ENCODE measurements at regions not wholly inside any gene's neighbourhood (a gene's known extent, or its start where the extent isn't known, plus 50 kb on each side); places are given as distances from the start of the nearest gene placed in this dataset.

DNA sequence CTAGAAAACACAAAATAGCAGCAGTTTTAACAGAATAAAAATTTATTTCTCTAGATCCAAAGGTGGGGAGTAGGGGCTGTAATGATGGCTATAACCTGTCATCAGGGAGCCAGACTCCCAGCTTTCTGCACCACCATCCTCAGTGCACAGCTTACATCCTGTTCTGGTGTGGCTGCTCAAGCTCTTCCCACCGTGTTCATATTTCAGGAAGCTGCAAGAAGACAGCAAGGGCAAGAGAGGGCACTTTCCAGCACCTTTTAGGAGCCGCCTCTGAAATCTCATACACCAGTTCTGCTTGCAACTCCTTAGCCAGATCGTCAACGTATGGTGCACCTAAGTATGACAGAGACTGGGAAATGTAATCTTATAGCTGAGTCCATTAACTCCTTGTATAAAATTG, 253.7 kb downstream of the CENPC start:
- 48 to 65% (median 56%) methylated on average over 4 of the region's 4 CpGs for WGBS, 5 donors
- no peaks in the 10 kb centered on the region for H3K36me3 ChIP-seq

GRCh38 chr4:67288964-67289363, 256.3 kb downstream of the CENPC start:
- H3K4me3 ChIP-seq: no peak overlapping the region
- no peak overlapping the region for H3K27ac ChIP-seq
- intact Hi-C loops (cut with DNase I; ENCODE audit: low total_unique reads): no loop called here
- H3K27me3 ChIP-seq: no peaks in the 10 kb centered on the region
- DNase-seq: peak in 1 of 2 donors; percentile 21
- no peaks in the 10 kb centered on the region for H3K36me3 ChIP-seq
- TF ChIP-seq POLR2A (IDR thresholded peaks at IDR 0.05) (no peak), EP300 (IDR thresholded peaks at IDR 0.05) (no peak), POLR2AphosphoS5 (IDR thresholded peaks at IDR 0.05) (no peak)
- TF ChIP-seq, protein P1, sequence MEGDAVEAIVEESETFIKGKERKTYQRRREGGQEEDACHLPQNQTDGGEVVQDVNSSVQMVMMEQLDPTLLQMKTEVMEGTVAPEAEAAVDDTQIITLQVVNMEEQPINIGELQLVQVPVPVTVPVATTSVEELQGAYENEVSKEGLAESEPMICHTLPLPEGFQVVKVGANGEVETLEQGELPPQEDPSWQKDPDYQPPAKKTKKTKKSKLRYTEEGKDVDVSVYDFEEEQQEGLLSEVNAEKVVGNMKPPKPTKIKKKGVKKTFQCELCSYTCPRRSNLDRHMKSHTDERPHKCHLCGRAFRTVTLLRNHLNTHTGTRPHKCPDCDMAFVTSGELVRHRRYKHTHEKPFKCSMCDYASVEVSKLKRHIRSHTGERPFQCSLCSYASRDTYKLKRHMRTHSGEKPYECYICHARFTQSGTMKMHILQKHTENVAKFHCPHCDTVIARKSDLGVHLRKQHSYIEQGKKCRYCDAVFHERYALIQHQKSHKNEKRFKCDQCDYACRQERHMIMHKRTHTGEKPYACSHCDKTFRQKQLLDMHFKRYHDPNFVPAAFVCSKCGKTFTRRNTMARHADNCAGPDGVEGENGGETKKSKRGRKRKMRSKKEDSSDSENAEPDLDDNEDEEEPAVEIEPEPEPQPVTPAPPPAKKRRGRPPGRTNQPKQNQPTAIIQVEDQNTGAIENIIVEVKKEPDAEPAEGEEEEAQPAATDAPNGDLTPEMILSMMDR (IDR thresholded peaks at IDR 0.05): no peak
- H3K9me3 ChIP-seq: peaks cover 0 to 22% (median 12%) of the 10 kb centered on the region in 4 donors
- H3K4me1 ChIP-seq: no peaks in the 10 kb centered on the region
- WGBS, 5 donors: 57 to 76% (median 68%) methylated on average over 4 of the region's 4 CpGs

More for the DNA sequence above, 253.7 kb downstream of the CENPC start:
- Histone ChIP-seq H3K4me3 (no peak overlapping the region), H3K9me3 (peaks cover 0 to 9% (median 6%) of the 10 kb centered on the region in 4 donors), H3K27ac (no peak overlapping the region), H3K4me1 (no peaks in the 10 kb centered on the region), H3K27me3 (no peaks in the 10 kb centered on the region)
- no peak for DNase-seq
- TF ChIP-seq, protein P1 (IDR thresholded peaks at IDR 0.05): no peak
- no peak for TF ChIP-seq POLR2AphosphoS5 (IDR thresholded peaks at IDR 0.05)
- intact Hi-C loops (cut with DNase I; ENCODE audit: low total_unique reads): no loop called here

- H3K4me3 ChIP-seq: no peak overlapping the region
- no peak for DNase-seq
- intact Hi-C loops (cut with DNase I; ENCODE audit: low total_unique reads): no loop called here
- no peaks in the 10 kb centered on the region for H3K27me3 ChIP-seq
- H3K4me1 ChIP-seq: no peaks in the 10 kb centered on the region
- no peak overlapping the region for H3K27ac ChIP-seq
- H3K9me3 ChIP-seq: peaks cover 0 to 34% (median 16%) of the 10 kb centered on the region in 4 donors
- WGBS, 5 donors: 91 to 97% (median 94%) methylated on average over 10 to 17 of the region's 17 CpGs; no CpG with 5 or more reads in 1 of the 5 donors
- TF ChIP-seq, protein P1 (IDR thresholded peaks at IDR 0.05): no peak
- TF ChIP-seq POLR2A (IDR thresholded peaks at IDR 0.05) (no peak), POLR2AphosphoS5 (IDR thresholded peaks at IDR 0.05) (no peak), EP300 (IDR thresholded peaks at IDR 0.05) (no peak)
- H3K36me3 ChIP-seq: no peaks in the 10 kb centered on the region
Measured at GRCh38 chr4:67286724-67287123, 258.6 kb downstream of the CENPC start.

DNA sequence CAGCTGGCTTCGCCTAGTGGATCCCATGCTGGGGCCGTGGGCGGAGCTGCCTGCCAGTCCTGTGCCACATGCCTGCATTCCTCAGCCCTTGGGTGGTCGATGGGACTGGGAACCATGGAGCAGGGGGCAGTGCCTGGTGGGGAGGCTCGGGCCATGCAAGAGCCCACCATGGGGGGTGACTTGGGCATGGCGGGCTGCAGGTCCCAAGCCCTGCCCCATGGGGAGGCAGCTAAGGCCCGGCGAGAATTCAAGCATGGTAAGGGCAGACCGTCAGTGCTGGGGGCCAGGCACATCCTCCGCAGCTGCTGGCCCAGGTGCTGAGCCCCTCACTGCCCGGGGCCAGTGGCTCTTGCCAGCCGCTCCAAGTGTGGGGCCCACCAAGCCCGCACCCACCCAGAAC, 262.6 kb downstream of the CENPC start:
- no peak for DNase-seq
- H3K27ac ChIP-seq: no peak overlapping the region
- H3K36me3 ChIP-seq: no peaks in the 10 kb centered on the region
- no peak overlapping the region for H3K4me3 ChIP-seq
- intact Hi-C loops (cut with DNase I; ENCODE audit: low total_unique reads): no loop called here
- no peaks in the 10 kb centered on the region for H3K27me3 ChIP-seq
- H3K4me1 ChIP-seq: no peaks in the 10 kb centered on the region
- H3K9me3 ChIP-seq: peaks cover 0 to 34% (median 19%) of the 10 kb centered on the region in 4 donors
- TF ChIP-seq POLR2A (IDR thresholded peaks at IDR 0.05): no peak
- no peak for TF ChIP-seq EP300 (IDR thresholded peaks at IDR 0.05)
- TF ChIP-seq, protein P1 (IDR thresholded peaks at IDR 0.05): no peak
- TF ChIP-seq POLR2AphosphoS5 (IDR thresholded peaks at IDR 0.05): no peak
- WGBS, 5 donors: 83 to 95% (median 92%) methylated on average over 3 to 13 of the region's 13 CpGs
